ENCODE measurements at regions not wholly inside any gene's neighbourhood (a gene's known extent, or its start where the extent isn't known, plus 50 kb on each side); places are given as distances from the start of the nearest gene placed in this dataset.

- in situ Hi-C loops (cut with MboI; ENCODE audit: low sequenced_read_pairs): no loop called here
- Histone ChIP-seq H2BK15ac (ENCODE audit: low read depth, low read length) (no peak overlapping the region), H3K14ac (replicated peaks; ENCODE audit: low read depth, low read length) (peak overlapping the region; percentile 18; the same call in 1 of the 2 replicates), H3K4ac (ENCODE audit: low read depth, low read length) (no peak overlapping the region), H3K36me3 (ENCODE audit: control insufficient read depth, insufficient read depth, low read length) (no peaks in the 10 kb centered on the region), H3K27ac (ENCODE audit: insufficient read depth, low read length) (no peak overlapping the region), H3K79me1 (ENCODE audit: low read depth in 1 of 2, low read length in 2 of 2) (no peaks in the 10 kb centered on the region), H3K9me1 (ENCODE audit: insufficient read depth, low read length) (no peaks in the 10 kb centered on the region), H4K8ac (ENCODE audit: low read depth in 2 of 2, low read length in 2 of 2) (no peak overlapping the region), H4K5ac (ENCODE audit: low read depth, low read length) (no peak overlapping the region), H2BK5ac (ENCODE audit: low read depth, low read length, poor library complexity, severe bottlenecking) (no peak overlapping the region), H2AK5ac (ENCODE audit: low read depth, low read length) (0 out of 2 replicates have a peak overlapping the region, but pooled peaks have one; percentile 29), H3K4me1 (ENCODE audit: control insufficient read depth, insufficient read depth, low read length) (no peaks in the 10 kb centered on the region), H3K9me3 (ENCODE audit: control insufficient read depth, insufficient read depth, low read length) (no peaks in the 10 kb centered on the region), H3K4me3 (ENCODE audit: insufficient read depth, low read depth, low read length) (no peak overlapping the region), H3K18ac (ENCODE audit: low read depth, low read length) (no peak overlapping the region), H2AK9ac (replicated peaks; ENCODE audit: low read depth, low read length, poor library complexity) (no peak overlapping the region), H3K4me2 (ENCODE audit: low read depth, low read length) (no peak overlapping the region), H4K20me1 (ENCODE audit: insufficient read depth, low read length) (no peaks in the 10 kb centered on the region), H2BK120ac (ENCODE audit: low read depth, low read length) (no peak overlapping the region), H3K9ac (ENCODE audit: low read depth, low read length) (no peak overlapping the region), H3K56ac (ENCODE audit: extremely low read depth, insufficient read depth, low read length) (no peak overlapping the region), H2BK20ac (ENCODE audit: low read depth, low read length) (no peak overlapping the region), H3K27me3 (ENCODE audit: control insufficient read depth, insufficient read depth, low read length) (peaks cover 3% of the 10 kb centered on the region), H4K91ac (ENCODE audit: insufficient read depth, low read depth, low read length) (no peak overlapping the region), H2AFZ (replicated peaks; ENCODE audit: low read length, poor library complexity) (no peak overlapping the region), H3K23ac (ENCODE audit: low read depth, low read length) (no peak overlapping the region)
- WGBS, 2 experiments (ENCODE audit: extremely low coverage in 2 of 2, insufficient read length in 1 of 2): no CpG with 5 or more reads among the region's 5 CpGs
- ChIA-PET POLR2A (ENCODE audit: unreplicated experiment) (no interaction called here), CTCF (interaction anchor here (0.6 to 0.7 kb wide), 4 partner anchors 10 to 1195 kb away, joined by 3 to 4 read pairs (median 4); no protein-coding TSS in a partner anchor)
- DNase-seq (no peak), ATAC-seq (ENCODE audit: low read depth) (no peak)
- intact Hi-C loops (cut with micrococcal nuclease): no loop called here
- BruUV-seq (replicated peaks): no TSS peak
- dilution Hi-C loops (cut with HindIII; ENCODE audit: low sequenced_read_pairs, unreplicated experiment): no loop called here
- peak; percentile 72 for TF ChIP-seq CEBPB (IDR thresholded peaks at IDR 0.05; ENCODE audit: low read depth, low read length)
- no peak for TF ChIP-seq ELK1 (IDR thresholded peaks at IDR 0.05; ENCODE audit: borderline replicate concordance, low read depth, low read length)
Measured at GRCh38 chr16:51374790-51375189, 223.7 kb upstream of the SALL1 start.

Data from IMR-90 (cell line).